GM19035 (cell line): ENCODE measurements at regions not wholly inside any gene's neighbourhood (a gene's known extent, or its start where the extent isn't known, plus 50 kb on each side); places are given as distances from the start of the nearest gene placed in this dataset.
"Not testable (repeated sequence)": the region's sequence is repeated elsewhere in the genome, so short reads cannot be mapped to it uniquely, and the experiment has no call there.

Experiments
- ATAC-seq: cut with Tn5 transposase; IDR thresholded peaks from one replicate; pipeline ENCODE4 v1.9.1; 2021; ENCODE audit not compliant: unreplicated experiment

DNA sequence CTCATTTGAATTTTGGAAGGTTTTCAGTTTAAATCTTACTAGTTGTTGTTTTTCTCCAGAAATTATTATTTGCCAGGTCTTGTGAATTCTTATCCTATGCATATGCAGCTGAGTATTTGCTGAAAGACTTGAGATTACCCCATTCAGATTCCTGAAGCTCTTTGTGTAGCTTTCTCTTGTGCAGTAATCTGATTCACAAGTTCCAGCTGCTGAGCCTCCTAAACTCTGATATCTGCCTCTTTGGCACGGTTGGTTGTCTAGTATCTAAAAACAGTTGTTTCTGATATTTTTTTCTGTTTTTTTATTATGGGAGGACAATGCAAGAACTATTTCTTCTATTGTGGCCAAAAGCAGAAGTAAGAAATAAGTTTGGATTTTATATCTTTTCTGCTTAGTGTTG lies 863.9 kb upstream of the MANEA start:
- ATAC-seq = no peak

DNA sequence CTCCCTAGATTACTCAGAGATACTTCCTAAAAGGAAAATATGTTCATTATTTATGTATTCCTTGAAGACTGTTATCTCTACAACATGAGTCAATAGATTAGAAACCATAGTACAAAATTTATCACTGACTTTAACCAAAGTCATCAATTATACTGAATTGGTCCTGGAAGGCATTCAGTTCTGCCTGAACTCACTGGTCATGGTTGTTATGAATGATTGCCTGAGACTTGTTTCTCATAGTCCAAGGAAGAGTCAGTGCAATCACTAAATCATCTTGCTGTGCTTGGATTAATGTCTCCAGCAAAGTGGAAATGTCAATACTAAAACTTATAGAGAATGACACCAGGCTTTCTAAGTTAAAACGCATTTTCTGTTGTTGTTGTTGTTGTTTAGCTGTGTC lies 878.6 kb upstream of the MANEA start:
- ATAC-seq = no peak

DNA sequence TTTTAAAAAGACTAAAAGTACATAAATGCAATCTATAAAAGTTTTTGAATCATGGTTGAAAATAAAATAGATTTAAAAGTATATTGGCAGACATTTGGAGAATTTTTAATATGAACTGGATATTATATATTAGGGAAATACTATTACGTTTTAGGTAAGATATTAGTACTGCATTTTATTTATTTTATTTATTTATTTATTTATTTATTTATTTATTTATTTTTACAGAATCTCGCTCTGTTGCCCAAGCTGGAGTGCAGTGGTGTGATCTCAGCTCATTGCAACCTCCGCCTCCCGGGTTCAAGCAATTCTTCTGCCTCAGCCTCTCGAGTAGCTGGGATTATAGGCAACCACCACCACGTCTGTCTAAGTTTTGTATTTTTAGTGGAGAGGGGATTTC lies 890.1 kb upstream of the MANEA start:
- ATAC-seq = not testable (repeated sequence)

DNA sequence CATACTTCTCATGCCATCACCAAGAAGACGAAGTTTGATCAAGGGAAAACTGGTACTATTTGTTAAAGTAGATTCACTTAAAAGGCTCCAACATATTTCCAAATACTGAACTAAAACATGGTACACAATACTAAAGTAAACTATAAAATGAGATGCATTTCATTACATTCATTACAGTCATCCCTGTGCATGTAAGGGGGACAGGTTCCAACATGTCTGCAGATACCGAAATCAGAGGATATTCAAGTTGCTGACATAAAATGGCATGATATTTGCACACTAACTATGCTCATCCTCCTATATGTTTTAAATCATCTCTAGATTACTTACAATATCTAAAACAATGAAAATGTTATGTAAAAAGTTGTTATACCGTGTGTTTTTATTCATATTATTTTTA lies 893.9 kb upstream of the MANEA start:
- ATAC-seq = no peak

DNA sequence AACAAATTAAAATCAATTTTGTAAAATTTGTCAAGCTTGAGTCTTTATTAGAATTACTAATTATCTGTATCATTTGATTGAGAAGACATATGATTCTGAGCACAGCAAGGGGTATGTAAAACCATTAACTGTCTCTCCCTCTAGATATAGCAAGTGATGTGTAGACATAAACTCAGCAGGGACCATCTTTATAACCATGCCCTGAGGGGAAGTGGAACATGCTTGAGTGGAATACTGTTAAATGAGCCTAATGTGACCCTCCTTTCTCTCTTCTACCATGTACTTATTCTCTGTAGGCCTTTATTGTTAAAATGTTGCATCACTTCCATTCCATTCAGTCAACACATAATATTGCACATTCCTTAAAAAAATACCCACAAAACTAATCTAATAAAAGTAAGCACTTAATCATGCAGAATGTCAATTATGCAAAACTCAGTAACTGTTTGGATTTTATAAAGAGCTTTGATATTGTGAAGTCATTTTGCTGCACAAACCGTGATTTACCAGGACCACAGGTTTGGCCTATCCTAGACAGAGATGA lies 896.6 kb upstream of the MANEA start:
- no peak for ATAC-seq

DNA sequence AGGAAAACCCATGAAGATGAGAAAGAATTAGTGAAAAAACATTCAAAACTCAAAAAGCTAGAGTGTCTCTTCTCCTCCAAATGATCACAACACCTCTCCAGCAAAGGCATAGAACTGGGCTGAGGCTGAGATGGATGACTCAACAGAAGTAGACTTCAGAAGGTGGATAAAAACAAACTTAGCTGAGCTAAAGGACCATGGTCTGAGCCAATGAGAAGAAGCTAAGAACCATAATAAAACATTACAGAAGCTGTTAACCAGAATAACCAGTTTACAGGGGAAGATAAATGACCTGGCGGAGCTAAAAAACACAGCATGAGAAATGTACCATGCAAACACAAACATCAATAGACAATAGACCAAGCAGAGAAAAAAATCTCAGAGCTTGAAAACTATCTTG lies 904.1 kb upstream of the MANEA start:
- no peak for ATAC-seq

DNA sequence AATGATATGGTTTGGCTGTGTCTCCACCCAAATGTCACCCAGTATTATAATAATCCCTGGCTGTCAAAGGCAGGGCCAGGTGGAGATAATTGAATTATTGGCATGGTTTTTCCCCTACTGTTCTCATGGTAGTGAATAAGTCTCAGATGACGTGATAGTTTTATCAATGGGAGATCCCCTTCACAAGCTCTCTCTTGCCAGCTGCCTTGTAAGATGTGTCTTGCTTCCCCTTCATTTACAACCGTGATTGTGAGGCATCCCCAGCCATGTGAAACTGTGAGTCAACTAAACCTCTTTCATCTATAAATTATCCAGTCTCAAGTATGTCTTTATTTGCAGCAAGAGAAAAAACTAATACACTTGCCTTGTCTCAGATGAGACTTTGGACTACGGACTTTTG lies 907.3 kb upstream of the MANEA start:
- ATAC-seq = no peak

DNA sequence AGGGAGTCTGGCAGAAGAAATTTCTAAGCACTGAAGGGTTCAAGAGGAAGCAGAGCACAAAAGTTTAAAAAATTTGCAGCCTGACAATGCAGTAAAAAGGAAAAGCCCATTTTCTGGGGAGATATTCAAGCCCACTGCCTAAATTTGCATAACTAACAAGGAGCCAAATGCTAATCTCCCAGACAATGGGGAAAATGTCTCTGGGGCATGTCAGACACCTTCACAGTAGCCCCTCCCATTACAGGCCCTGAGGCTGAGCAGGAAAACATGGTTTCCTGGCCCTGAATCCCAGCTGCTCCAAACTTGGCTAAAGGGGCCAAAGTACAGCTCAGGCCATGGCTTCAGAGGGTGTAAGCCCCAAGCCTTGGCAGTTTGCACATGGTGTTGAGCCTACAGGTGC lies 908.5 kb upstream of the MANEA start:
- no peak for ATAC-seq

DNA sequence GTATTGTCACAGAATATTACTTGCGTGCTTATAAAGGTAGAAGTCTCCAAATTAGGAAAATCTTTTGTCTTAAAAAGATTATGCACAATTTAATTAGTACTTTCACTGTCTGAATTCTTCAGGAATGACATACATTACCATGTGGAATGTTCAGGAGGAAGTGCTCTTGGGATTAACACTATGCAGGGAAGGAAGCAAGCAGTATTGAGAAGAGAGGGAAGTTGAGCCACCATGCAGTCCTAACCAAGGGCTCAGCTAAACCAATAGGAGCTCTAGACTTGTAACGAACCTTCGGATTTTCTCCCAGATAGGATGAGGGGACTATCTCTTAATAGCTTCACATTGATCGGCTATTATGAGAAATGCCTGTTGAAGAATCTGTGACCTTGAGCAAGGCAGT lies 918.4 kb upstream of the MANEA start:
- no peak for ATAC-seq

DNA sequence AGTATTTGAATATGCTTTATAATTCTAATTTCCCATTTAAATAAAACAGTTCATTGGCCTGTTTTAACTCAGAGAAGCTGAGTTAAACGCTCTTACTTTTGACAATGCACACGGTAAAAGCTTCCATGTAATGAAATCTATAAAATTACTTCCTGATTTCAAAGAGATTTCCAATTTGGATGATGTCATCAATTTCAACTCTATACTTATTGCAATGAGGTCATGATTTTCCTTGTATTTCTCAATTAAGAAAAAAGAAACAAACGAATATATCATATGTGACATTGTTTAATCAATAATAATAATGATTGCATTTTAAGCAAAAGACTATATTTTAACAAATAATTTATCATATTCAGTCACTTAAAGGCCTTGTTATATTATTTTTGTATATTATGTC lies 926.1 kb upstream of the MANEA start:
- no peak for ATAC-seq

DNA sequence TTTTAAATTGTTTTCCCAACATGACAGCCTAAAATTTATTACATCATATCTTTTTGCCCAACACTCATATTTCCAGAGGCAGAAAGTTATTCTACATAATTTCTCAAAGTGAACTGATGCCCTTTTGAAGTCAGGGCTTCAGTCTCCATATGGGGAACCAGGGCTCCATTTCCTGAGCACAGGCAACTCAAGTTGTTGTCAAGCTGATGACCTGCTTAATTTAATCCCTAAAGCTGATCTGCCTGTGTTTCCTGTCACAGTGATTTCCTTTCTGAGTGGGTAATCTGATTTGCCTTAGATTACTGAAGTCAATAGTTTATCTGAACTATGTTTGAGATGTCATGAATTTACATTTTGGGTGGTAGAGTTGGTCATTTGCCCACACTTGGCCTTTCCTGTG lies 932.1 kb upstream of the MANEA start:
- ATAC-seq = no peak

DNA sequence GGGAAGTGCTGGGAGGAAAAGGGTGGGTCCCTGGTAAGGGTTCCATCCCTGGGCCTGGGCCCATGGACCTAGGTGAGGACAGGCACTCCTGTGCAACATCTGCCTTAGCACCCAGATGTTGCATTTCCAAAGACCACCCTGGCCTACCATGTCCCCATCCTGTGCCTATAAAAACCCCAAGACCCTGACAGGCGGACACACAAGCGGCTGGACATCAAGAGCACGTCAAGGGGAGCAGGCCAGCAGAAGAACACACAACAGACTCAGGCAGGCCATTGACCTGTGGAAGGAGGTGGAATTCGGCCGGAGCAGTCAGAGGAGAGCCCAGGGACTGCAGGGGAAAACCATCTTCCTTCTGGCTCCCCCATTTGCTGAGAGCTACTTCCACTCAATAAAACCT lies 937.8 kb upstream of the MANEA start:
- no peak for ATAC-seq

DNA sequence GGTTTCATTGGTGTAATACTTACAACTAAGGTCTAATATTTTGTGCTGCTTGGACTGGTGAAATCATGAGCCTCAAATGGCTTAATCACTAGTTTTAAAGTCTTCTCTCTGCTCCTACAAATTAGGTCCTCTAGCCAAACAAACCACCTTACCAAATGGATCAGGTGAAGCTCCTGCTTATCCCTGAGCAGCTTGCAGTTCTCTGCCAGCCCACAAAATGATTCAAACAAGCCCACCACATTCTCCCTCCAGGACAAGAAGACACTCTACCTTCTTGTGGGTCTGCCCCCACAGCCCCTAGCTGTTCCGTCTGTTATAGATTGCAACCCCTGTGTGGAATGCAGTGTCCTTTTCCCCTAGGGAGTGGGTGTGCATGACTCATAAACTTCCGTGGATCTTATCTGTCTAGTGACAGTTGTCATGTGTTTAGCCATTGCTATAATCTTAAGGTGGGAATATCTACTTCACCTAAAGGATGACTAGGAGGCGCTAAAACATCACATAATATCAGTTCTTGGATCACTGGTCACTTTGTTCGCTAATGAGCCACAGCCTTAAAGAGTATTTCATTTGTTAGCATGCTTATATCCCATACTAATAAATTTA lies 940.5 kb upstream of the MANEA start:
- ATAC-seq = no peak

DNA sequence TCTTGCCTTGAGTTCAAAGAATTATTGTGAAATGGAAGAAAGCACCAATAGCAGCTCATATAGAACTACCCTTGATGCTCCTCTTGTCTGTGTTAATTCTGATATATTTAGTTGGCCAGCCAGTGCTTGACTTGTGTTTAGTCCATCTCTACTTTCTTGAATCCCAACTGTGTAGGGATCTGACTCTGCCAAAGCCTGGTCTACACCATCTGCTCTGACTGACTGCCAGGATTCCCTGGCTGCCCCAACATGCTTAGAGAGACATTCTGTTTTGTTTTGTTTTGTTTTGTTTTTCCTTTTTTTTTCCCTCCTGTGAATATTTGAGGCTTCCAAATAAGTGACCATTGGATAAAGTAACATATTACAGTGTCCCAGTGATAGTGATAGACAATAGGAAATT lies 953.7 kb upstream of the MANEA start:
- ATAC-seq = no peak

DNA sequence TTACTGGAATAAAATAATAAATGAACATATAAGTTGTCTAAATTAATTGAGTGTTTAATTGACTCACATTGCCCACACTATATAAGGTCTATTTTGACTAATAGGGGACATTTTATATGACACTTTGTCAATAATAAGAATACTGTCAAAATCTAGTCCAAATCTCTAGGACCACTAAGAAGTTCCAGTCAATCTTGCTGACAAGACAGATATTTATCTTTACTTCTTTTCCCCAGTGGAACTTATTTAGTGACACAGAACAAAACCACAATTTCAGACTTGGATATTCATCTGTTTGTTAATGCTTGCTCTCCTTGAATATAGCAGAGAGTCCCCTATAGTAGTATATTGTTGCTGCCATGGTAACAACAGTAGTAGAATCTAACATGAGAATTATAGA lies 954.6 kb upstream of the MANEA start:
- ATAC-seq = no peak

DNA sequence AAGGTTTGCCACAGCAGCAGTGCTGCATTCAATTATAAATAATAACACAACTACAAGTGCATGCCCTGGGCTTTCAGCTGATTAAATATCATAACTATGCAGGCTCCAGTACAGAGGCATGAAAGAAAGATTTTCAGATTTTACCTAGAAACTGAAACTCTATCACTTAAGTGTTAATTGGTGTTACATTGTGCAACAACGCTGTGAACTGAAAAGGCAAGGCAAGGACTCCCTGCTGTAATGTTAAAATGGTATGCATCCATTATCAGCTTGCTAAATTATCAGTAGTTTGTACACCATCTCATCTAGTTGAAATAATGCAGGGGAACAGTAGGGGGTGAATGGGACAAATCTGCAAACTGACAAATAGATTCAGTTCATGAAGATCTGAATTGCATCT lies 976.7 kb upstream of the MANEA start:
- no peak for ATAC-seq

DNA sequence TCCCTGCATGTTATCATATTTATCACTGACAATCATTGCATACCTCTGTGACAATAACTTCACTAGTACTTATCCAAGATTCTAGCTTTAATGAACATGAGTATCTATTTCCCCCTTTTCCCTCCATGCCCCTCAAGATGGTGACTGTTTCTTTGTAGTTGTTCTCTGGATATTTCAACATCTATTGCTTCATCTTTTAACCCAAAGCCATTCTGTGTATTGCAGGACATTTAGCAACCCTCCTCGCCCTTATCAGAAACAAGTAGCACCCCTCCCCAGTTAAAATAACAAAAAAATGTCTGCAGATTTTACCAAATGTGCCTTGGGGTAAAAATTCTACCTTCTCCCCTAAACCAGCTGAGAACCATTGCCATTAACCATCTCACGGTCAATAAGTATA lies 979.8 kb upstream of the MANEA start:
- ATAC-seq = no peak

DNA sequence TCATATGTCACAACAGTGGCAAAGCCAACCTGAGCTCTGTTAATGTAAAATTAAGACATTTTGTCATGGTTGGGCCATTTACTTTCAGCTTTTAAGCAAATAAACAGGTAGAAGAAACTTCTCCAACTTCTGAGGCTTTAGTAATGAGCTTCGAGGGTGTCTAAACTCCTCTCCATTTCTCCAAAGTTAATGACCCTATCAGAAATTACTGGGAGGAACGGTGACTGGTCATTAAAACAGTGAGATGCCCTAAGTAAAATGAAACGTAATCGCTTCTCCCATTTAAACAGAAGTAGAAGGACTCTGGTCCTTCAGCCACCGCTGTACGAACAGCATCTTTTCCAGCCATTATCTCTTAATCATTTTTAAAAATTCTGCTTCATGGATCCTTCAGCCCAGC lies 986.9 kb upstream of the MANEA start:
- ATAC-seq = no peak

DNA sequence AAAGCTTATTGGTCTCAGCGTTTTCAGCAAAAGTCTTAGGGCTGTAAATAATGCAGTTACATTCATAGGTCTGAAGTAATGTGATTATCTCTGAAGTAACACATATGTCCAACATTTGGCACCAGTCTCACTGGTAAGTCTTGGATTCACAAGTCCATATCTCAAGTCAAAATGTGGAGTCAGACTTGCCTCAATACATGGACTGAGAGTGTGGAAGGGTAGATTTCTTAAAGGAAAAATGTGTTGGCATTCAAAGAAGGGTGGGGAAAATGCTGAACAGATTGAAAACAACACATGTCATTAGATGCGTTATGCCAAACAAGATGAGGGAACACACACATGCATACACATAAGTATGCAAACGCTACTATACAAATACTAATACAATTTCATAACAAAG lies 989.0 kb upstream of the MANEA start:
- ATAC-seq = no peak

DNA sequence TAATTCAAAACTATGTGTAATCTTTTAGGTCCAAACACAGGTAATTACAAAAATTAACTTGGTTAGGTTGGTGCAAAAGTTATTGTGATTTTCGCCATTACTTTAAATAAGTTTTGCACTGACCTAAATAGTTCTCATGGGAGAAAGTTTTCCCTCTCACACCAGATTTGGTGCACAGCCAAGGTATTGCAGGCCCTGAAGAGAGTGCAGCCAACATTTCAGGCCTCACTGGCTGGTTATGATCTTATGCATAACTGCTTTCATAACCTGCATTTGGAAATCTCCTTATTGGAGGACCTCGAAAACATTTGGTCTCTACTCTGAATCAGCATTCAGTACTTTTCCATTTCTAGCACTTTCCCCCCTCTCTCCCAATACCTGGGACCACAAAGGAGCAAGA lies 993.1 kb upstream of the MANEA start:
- no peak for ATAC-seq

DNA sequence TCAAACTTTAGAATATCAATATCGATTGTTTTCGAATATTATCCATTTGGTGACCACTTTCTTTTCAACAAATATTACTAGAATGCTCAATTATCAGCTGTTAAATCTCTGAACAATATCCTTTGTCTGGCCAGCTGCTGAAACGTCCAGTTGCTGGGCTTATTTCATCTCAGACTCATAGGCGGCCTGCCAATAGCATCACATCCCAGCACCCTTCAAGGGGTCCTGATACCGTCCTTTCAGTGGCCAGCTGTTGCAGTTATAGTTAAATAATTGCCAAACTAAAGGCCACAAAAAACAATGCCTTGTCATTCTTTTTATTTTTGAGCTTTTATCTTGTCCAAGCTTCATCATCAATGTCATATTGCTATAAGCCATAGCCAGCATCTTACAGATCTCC lies 1006.8 kb upstream of the MANEA start:
- no peak for ATAC-seq

DNA sequence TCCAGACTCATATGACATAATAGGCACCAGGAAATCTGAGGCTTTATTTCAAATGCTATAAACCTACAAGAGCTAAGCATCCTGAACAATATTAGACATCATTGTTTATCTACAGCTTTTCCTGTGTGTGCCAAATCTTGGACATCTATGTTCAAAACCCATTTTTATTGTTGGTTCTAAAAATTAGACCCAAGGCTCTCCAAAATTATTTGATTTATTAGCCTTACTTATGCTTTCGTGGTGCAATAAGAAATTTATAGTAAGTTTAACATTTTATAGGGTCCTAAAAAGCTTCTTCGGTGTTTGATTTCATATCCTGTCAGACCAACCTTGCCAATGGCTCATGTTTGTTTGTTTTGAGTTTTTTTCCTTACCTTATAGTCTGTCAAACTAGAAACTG lies 1014.5 kb upstream of the MANEA start:
- ATAC-seq = no peak

DNA sequence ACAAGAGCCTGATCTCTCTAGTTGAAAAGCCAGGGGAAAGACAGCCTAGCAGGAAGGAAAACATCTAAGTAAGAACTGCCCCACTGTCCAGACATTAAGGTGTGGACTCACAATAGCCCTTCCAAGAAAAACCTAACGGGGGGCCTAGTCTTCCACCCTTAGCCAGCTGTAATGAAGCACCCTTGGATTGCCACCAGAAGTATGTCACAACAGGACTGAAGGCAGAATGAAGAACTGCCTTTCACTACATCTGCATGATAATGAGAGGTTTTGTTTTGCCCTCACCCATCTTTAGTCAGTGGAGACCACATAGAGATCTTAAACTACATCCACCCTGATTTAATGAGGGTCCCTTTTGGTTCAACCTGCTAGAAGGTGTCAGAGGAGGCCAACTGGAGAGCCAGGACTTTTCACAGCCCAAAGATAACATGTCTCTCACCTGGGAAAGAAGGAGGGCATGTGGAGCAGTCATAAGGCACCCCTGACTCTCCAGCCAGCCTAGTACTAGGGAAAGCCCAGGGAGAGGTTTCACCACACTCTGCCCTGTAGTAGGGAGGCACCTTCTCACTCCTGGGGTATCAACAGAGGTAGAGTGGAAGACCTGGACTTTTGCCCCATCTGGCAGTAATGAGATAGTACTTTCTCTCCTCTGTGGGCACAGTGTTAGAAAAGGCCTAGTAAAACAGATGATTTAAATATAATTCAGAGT lies 1017.4 kb upstream of the MANEA start:
- ATAC-seq = no peak
